ENCODE measurements at regions not wholly inside any gene's neighbourhood (a gene's known extent, or its start where the extent isn't known, plus 50 kb on each side); places are given as distances from the start of the nearest gene placed in this dataset.

DNA sequence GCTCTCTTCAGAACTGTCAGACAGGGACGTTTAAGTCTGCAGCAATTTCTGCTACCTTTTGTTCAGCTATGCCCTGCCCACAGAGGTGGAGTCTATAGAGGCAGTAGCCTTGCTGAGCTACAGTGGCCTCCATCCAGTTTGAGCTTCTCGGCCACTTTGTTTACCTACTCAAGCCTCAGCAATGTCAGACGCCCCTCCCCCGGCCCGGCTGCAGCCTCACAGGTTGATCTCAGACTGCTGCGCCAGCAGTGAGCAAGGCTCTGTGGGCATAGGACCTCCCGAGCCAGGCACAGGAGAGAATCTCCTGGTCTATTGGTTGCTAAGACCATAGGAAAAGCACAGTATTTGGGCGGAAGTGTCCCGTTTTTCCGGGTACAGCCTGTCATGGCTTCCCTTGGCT, 89.9 kb upstream of the PDC start:
- no peak for DNase-seq

- DNase-seq: no peak
Measured at GRCh38 chr1:186541003-186541402, 80.1 kb upstream of the PDC start.

- DNase-seq: no peak
Measured at GRCh38 chr1:186540521-186540920, 79.6 kb upstream of the PDC start.

GRCh38 chr1:186536273-186536890, 75.5 kb upstream of the PDC start:
- DNase-seq: no peak

DNA sequence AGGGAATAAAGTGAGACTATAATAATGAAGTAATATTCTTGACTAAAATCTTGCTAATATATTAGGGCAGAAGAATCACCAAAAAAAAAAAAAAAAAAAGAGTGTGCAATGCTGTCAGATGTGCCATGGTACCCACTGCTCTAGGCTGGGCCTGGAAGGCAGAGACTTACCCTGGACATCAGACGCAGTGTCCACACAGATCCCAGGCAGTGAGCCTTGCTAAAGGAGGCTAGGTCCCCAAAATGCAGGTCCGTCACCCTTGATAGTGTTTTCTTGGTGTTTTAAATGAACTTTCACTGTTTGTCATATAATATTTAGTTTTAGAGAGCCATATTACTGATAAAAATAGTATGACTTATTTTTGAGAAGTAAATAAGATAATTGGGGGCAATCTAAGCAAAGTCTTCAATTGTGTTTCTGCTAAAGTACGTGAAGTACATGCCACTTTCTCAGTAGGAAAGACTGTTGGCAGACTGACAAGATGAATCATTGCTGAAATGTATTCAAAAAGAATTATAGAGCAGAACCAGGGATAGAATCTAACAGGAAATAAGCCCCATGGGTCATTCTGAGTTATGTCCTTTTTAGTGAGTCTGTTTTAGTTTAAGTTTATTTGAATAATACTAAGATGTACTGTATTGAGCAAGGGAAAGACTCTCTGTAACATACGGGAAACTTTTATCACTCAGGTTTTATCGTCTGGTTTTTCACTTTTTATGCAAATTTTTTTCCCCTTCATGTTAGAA, 74.6 kb upstream of the PDC start:
- no peak for DNase-seq

GRCh38 chr1:186534401-186534800, 73.5 kb upstream of the PDC start:
- no peak for DNase-seq

- DNase-seq: no peak
Measured at GRCh38 chr1:186532466-186532865, 71.6 kb upstream of the PDC start.

- no peak for DNase-seq
Measured at GRCh38 chr1:186531561-186532165, 70.7 kb upstream of the PDC start.

- DNase-seq: no peak
Measured at GRCh38 chr1:186530109-186530508, 69.2 kb upstream of the PDC start.

GRCh38 chr1:186519982-186520381, 59.1 kb upstream of the PDC start:
- no peak for DNase-seq

DNA sequence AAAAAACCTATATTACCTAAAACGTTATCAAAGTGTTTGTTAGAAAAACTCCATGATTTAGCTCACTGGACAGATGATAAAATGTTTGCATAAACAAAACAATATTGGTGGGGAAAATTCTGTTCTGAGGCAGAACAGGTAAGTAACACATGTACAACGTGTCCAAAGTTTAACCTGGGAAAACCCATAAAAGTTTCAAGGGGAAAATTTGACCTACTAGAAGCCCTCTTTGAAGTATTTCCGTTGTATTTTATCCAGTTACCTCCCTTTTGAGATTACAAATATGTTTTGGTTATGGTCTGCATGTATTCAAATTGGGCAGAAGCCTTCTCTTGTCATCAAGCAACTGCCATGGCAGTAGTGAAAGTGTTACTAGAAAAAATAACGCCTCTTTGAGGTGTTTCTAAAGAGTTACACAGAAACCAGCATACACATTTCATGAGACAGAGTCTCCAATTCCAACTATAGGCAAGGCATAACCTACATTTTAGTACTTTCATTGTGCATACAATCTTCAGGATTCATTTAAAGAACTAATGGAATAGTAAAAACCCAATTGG, 58.0 kb upstream of the PDC start:
- DNase-seq: no peak

DNA sequence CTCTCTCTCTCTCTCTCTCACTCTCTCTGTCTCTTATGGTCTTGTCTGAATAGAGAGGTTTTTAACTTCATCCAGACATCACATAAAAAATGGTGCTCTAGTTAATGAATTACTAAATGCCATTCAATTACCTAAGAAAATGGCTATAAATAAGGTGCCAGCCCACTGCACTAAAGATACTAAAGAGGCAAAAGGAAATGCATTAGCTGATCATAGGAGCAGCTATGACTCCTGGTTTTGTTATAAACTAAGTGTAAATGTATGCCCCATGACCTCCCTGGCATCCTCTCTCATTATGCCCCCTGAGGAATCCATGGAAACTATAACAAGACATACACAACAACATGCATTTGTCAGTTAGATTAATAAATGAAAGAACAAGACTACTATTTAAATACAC, 57.5 kb upstream of the PDC start:
- DNase-seq: no peak

GRCh38 chr1:186514367-186514766, 53.5 kb upstream of the PDC start:
- DNase-seq: no peak

DNA sequence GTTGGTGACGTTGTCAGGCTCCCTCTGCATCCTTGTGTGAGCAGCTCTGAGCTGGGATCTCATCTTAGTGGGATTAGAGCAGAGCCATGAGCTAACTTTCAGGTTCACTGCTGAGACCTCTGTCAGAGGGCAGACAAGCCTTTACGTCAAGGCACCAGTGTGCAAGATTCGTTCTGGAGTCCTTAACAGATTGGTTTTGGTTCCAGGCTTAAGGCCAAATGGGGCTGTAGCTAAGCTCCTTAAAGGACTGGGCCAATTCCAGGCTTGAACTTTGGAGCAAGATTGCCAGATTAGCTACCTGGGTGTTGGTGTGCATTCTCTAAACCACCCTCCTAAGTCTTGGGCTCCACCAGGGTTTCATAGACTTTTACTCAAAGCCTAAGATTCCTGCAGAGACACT, 52.6 kb upstream of the PDC start:
- DNase-seq: no peak

DNA sequence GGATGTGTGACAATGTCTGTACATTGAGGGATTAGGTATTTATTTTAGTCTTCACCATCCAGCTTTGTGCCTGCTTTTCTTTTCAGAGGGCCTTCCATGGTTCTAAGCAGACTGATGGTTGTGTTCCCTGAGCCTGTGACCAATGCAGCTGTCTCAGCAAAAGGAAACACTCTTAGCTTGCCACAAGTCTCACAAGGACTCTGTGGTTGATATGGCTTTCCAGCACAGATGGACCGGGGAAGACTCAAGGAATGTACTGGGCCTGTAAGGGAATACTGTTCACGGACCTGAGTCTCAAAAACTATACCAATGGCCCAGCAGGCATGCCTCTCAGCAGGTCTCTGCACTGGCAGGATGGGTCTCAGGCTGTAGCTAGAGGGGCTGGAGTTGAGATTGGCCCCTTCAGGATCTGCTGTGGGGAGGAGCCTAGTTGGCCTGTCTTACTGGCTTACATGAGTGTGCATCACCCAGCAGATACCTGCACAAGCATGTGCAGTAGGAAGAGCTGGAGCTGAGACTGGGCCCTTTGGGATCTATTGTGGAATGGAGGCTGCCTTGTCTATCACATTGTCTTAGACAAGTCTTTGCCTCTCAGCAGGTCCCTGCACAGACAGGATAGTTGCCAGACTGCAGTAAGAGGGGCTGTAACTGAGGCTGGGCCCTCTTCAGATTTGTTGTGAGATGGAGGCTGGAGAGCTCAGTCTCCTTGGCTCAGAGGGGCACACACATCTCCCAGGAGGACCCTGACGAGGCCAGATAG, 52.0 kb upstream of the PDC start:
- no peak for DNase-seq

GRCh38 chr1:186511761-186512637, 51.1 kb upstream of the PDC start:
- DNase-seq: no peak
